T-helper 1 cell treated with Interleukin-12 subunit alpha and Interleukin-12 subunit beta and Interleukin-4 antibody, amounts not matched to agents 30 ng/mL and 1 ng/mL, for 36 hours (primary cell): ENCODE measurements at regions not wholly inside any gene's neighbourhood (a gene's known extent, or its start where the extent isn't known, plus 50 kb on each side); places are given as distances from the start of the nearest gene placed in this dataset.
"Not testable (repeated sequence)": the region's sequence is repeated elsewhere in the genome, so short reads cannot be mapped to it uniquely, and the experiment has no call there.

Source experiments
- intact Hi-C: fragments of 100-400 bp; cut with micrococcal nuclease; formaldehyde crosslinking; loops from one replicate; pipeline ENCODE4 v1.15.1; 2024

DNA sequence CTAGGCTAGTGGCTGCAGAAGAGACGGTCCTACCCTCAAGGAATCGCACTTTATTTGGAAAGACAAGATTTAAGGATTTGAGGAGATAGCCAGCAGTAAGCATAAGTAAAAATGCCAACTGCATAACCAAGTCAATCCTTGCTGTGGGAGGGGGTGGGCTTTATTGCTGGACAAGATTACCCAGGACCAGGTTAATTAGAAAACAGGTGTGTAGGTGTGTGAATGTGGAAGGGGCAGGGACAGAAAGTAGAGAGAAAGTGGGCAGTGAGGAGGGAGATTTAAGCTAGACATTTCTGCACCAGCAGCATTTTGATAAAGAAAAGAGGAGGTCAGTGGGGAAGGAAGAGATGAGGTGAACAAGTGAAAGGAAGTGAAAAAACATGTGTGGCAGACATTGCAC lies 89.7 kb upstream of the OGFRL1 start:
- intact Hi-C loops = no loop called here

DNA sequence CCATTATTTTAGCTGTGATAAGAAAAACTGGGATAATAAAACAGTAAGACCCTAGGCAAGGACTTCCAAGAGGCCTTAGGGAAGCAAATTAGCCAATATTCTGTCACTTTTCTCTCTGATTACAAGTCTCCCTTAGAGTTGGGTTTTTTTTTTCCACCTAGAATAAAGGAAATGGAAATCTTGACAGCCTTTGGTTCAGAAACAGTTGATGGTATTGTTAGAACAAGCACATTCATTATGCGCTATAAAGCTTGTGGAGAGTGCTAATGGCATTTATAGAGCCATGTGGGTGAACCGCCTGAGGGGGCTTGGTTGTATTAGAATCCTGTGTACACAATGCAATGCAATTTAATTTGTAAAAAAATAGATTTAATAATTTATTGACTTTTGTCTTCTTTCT lies 88.9 kb upstream of the OGFRL1 start:
- intact Hi-C loops = no loop called here

DNA sequence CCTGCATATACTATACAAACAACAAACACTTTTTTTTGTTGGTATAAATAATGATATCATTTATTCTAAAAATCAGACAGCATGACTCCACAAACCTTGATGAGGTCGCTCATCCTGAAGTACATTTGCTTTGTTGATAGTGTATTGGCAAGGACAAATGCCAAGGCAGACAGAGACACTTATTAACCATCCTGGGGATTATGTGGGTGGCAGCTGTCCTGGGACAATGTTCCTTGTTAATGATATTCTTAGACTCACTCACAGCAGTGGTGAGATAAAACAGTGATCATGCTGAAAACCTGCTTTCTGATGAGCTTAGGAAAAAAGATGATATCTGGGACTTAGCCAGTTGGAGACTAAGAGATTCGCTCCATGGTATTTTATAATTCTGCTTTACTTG lies 85.4 kb upstream of the OGFRL1 start:
- intact Hi-C loops = no loop called here

DNA sequence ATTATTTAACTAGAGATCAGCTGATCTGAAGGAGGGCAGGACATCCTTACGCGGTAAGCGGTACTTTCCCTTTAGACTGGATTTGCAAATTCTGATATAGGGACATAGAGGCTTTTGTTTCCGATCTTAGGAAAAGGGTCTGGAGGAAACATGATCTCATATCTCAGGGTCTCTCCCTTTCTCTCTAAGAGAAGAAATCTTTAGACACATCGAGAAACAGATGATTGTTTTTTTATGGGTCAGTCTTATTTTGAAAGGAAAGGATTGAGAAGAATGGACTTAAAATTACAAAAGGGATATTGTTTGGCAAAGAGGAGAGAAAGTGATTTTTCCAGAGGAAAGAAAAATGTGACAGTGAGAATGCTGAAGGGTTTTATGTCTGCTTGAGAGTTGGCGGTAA lies 83.9 kb upstream of the OGFRL1 start:
- intact Hi-C loops = no loop called here

DNA sequence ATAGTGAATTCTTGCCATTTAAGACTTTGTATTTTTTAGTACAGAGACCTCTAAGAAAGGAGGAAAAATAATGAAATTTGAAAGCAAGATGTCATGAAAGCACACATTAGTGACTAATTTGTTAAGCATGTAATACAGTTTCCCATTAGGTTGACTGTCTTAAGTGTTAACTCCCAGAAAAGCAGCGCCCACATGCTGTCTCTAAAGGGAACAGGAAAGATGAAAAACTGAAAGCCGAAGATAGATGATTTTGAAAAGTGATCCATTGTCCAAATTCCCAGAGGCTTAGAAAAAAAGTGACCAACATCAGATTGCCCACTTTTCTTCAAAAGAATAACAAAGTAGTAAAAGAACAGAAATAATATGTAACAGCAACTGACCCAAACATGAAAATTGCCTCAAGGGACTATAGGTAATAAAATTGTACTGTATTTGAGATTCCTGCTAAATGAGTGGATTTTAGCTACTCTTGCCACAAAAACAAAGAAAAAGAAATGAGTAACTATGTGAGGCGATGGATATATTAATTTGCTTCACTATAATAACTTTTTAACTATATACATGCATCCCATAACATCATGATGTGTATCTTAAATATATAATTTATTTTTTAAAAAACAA lies 83.2 kb upstream of the OGFRL1 start:
- intact Hi-C loops = no loop called here

DNA sequence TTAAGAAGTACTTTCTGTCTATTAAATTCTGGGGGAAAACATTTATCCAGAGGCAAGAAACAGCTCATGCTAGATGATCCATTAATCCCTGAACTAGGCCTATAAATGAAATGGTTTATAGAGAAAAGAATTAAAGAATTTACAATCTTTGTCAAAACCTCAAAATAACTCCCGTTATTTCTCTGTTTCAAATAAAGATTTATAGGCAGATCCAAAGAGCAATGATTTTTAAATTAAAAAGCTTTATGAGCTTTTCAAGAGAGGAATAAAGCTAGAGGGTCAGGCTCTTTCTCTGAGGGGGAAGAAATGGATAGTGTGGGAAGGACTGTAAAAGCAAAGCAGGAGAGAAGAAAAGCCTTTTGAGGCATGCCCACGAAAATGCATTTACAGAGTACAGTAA lies 82.5 kb upstream of the OGFRL1 start:
- intact Hi-C loops = no loop called here

DNA sequence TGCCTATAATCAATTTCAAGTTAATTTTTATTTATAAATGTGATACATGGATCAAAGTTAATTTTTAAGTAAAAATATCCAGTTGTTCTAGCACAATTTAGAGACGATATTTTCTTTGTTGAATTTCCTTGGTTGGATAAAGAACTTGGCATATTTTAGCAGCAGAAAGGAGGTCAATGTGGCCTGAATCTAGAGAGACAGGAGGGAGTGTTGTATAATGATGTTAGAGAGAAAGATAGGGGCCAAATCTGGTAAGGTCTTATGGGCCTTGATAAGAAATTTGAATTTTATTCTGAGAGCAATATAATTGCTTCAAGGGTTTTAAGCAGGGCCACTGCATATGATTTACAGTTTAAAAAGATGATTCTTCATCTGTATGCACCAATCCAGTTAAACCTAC lies 79.4 kb upstream of the OGFRL1 start:
- intact Hi-C loops = no loop called here

DNA sequence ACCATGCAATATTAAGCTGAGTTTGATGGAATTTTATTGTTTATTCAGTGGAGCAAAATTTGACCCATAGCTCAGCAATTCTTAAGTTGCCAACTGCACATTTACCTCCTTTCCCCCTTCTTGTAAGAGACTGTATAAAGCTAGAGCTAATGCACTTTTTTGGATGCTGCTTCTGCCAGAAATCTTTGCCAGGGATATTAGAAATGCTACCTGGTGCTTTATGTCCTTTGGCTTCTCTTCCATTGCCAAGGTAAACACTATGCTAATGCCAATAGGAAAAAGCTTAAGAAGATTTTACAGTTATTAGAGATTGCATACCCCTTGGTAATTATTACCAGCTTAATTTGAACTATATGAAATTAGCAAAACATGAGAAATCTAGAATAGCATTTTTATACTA lies 79.0 kb upstream of the OGFRL1 start:
- intact Hi-C loops = no loop called here

DNA sequence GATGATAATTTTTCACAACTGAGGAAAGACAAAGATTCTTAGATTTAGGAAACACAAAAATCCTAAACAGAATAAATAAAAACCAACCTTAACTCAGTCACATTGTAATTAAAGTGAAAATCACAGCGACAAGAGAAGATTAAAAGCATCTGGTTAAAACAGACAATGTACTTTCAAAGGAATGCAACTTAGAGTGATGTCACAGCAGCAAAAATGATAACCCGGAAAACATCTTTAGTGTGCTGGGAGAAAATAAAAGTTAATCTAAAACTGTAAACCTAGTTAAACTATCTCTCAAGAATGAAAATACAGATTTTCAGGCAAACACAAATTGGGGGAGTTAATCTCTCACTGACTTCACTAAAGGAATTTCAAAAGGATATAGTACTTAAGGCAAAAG lies 76.8 kb upstream of the OGFRL1 start:
- intact Hi-C loops = no loop called here

DNA sequence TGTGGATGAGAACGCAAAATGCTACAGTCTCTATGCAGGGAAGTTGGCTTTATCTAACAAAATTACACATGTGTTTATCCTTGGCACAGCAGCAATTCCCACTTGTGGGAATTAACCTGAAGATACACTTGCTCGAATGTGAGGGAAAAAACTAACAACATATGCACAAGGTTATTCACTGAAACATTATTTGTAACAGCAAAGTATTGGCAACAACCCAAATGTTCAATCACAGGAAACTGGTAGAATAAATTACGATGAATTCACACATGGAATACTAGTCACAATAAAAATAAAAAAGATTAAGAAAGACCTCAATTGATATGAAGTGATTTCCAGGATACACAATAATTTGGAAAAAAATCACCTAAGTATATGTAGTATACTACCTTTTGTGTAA lies 68.1 kb upstream of the OGFRL1 start:
- intact Hi-C loops = no loop called here

DNA sequence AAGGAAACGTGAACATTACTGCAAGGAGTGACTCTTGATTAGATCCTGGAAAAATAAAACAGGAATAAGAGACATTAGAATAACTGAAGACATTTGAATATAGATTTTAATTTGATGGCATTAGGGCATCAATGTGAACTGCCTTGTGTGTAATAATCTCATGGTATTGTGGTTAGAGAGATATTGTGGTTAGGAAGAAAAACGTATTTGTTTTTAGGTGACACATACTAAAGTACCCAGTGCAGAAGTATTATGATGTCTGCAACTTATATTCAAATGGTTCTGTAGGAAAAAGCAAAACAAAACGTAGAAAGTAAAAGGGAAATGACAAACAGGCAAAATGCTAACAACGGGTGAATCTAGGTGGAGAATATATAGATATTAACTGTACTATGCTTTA lies 65.9 kb upstream of the OGFRL1 start:
- intact Hi-C loops = no loop called here

DNA sequence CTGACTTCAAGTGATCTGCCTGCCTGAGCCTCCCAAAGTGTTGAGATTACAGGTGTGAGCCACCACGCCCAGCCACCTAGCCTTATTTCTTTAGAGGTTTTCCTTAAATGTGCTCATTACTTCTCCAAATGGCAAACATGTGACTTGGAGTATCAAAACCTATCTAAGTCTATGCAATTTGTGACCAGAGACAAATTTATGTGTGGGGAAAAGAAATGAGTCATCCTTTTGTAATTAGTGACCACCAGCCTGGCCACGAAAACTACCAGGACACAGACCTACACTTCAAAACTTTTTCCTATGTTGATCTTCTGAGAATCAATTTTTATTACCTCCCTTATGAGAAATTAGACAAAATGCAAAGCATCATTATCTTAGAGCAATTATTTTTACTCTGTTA lies 64.6 kb upstream of the OGFRL1 start:
- intact Hi-C loops = no loop called here

DNA sequence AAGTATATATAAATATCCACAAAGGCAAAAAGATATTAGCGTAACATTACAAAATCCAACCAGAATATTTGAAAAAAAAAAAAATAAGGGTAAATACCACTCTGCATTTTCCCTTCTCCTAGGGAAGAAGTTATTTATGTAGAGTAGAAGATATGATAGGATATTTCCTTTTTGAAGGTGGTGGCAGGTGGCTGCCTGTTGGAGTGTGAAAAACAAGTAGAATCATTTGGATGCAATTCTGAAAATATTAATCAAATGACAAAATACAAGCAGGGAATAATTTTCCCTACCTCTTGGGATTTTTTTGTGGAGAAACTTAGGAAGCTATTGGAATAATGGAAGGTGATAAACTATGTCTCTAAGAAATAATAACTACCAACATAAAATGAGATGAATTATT lies 62.5 kb upstream of the OGFRL1 start:
- intact Hi-C loops = no loop called here

DNA sequence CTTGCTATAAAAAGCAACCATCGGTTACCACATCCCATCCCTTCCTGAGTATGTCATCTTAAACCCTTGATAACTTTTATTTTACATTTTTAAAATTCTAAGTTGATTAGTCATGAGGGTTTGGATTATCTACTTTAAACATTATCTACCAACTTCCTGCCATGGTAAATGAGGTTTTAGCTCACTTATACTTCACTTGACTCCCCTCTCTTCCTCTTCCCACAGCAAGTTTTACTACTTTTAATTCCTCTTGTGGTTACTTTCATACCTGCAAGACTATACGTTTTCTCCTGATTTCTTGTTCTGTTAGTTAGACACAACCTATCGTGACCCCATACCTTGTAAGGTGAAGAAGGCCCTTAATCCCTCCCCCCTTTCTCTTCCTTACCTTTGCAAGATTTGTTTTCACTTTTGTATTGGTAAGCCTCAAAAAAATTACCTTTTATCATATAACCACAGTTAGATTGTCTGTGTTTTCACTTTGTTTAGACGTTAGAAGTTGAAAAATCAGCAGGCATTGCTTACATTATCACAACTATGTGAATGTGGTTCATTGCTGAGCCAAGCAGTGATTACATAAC lies 60.1 kb upstream of the OGFRL1 start:
- intact Hi-C loops = no loop called here

DNA sequence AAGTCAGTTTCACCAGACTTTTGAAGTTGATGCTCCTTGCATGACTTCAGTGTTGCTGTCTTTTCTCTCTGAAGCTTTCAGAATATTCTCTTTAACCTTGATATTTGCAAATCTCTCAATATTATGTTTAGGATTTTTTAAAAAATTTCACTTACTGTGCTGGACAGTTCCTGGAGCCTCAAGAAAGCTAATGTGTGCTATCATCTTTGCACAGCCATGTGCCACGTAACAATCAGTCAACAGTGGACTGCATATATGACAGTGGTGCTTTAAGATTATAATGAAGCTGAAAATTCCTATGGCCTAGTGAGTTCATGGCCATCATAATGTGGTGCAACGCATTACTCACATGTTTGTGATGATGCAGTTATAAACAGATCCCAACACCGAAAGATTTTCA lies 59.1 kb upstream of the OGFRL1 start:
- intact Hi-C loops = no loop called here

DNA sequence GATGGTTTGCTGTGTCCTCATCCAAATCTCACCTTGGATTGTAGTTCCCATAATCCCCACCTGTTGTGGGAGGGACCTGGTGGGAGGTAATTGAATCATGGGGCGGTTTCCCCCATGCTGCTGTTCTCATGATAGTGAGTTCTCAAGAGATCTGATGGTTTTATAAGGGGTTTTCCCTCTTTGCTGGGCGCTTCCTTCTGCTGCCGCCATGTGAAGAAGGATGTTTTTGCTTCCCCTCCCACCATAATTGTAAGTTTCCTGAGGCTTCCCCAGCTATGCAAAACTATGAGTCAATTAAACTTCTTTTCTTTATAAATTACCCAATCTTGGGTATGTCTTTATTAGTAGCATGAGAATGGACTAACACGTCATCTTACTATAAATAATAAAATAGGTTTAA lies 55.7 kb upstream of the OGFRL1 start:
- intact Hi-C loops = not testable (repeated sequence)

DNA sequence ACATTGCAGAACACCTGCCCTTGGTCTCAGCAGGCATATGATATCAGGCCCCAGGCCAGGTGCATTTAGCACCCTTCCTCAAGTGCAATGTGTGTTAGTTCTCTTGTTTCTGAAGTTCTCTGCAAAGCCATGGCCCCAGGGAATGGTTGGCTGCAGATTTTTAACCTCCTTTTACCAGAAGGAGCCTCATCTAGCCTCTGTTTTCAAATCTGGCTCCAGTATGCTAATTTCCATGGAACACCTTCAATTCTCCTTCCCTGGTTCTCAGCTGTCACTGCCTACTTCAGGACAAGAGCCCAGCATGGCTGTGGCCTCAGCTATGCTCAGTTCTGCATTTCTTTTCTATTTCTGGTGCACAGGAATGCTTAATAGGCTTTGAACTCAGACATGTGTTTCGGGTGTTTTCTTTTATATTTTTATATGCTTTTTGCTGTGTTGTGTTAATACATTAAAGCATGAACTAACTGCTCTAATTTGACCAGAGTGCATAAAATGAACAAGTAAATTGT lies 51.6 kb upstream of the OGFRL1 start:
- intact Hi-C loops = no loop called here

DNA sequence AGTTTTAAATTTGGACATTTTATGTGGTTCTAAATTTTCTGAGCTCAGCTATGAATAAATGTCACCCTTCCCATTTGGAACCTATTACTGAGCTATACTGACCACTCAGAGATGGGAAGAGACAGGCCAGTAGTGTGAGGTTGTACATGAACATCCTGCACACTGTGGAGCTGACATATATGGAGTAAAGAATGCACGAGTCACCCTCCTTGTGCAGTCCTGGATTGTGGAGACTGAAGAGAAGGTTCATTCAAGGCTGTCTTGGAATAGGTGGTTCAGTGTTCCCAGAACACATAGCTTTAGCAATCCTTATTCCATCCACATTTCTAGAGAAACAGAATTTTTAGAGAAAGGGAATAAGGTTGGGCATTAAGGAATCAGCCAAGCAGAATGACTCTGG lies 50.3 kb upstream of the OGFRL1 start:
- intact Hi-C loops = no loop called here
